ENCODE measurements at regions not wholly inside any gene's neighbourhood (a gene's known extent, or its start where the extent isn't known, plus 50 kb on each side); places are given as distances from the start of the nearest gene placed in this dataset.

GRCh38 chr10:62613859-62614258 is 190.7 kb upstream of the ADO start:
- no peak for TF ChIP-seq EZH2 (IDR thresholded peaks at IDR 0.05; ENCODE audit: borderline replicate concordance, insufficient read depth, low read depth, low read length, poor library complexity, severe bottlenecking)
- no peak for TF ChIP-seq CTCF (IDR thresholded peaks at IDR 0.05)
